ENCODE measurements at regions not wholly inside any gene's neighbourhood (a gene's known extent, or its start where the extent isn't known, plus 50 kb on each side); places are given as distances from the start of the nearest gene placed in this dataset.

GRCh38 chr14:76974365-76974764, 54.1 kb downstream of the IRF2BPL start:
- no peak for DNase-seq

GRCh38 chr14:76971549-76971948, 57.0 kb downstream of the IRF2BPL start:
- no peak for DNase-seq

- no peak for DNase-seq
Observed at GRCh38 chr14:76968621-76969063, 59.9 kb downstream of the IRF2BPL start.

DNA sequence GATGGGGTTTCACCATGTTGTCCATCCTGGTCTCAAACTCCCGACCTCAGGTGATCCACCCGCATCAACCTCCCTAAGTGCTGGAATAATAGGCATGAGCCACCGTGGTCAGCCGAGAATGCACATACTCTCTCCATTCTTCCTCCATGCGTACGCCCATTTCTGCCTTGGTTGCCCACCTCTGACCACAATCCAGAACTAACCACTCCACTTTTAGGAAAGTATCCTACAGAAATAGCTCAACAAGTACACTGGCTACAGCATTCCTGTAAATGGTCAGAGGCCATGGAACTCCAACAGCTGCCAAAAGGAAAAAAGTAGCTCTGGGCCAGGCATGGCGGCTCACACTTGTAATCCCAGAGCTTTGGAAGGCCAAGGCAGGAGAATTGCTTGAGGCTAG, 60.7 kb downstream of the IRF2BPL start:
- DNase-seq = no peak

DNA sequence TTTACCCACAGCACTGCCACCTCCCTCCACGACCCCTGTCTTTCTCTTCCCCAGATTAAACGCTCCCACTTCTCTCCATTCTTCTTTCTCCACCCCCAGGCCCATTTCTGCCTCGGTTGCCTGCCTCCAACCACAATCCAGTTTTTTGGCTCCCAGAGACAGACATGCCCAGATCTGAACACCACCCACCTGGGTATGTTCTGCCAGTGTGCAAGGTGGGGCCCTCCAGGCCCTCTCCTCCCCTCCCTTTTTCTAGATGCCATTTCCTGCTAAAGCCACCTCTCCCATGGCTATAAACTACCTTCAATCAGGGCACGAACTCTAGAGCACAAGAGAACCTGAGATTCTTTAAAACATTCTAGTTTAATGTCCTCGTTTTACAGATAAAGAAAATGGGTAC, 63.3 kb downstream of the IRF2BPL start:
- no peak for DNase-seq

- DNase-seq = no peak
Observed at GRCh38 chr14:76964695-76965094, 63.8 kb downstream of the IRF2BPL start.

- no peak for DNase-seq
Observed at GRCh38 chr14:76963372-76963771, 65.1 kb downstream of the IRF2BPL start.

DNA sequence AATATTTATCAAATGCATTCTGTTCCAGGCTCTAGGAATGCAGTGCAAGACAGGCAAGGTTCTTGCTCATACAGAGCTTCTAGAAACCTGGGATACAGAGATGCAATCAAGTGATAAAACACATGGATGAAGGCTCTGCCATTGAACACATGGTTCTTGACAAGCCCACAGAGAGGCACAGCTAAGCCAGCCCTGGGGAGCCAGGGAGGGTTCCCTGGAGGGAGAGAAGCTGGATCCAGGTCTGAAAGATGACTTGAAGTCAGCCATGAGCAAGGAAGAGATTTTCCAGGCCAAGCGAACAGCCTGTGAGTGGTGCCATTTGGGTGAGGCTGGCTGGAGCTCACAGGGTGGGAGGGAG, 66.2 kb downstream of the IRF2BPL start:
- no peak for DNase-seq

DNA sequence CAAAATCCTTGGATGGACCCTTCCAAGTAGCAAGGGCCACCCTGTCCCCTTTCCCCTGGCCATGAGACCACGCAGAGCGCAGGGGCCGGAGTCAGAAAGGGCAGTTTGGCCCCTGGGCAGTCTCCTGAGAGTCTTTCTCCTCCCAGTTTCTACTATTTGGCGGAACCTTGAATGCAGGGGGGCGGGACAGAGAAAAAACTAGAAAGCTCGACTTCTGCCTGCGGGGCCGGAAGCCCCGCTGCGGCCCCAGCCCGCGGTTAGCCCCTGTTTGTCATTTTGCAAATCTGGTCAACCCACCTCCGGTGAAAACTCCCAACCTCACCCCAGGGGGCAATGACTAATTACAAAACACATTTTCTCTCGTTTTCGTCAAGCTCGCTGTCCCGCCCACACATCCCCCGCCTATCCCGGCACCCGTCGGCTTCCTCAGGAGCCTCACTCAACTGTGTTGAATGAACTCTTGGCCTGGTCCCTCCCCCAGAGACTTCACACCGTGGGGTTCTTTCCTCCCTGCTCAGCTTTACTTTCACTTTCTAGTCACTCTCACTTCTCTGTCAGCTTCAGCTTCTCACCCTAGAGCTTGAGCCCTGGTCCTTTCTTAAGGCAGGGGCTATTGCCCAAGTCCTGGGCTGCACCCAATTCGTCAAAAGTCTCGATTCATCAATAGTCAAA, 66.7 kb downstream of the IRF2BPL start:
- DNase-seq = peak; percentile 91

GRCh38 chr14:76958980-76959710, 69.4 kb downstream of the IRF2BPL start:
- no peak for DNase-seq

DNA sequence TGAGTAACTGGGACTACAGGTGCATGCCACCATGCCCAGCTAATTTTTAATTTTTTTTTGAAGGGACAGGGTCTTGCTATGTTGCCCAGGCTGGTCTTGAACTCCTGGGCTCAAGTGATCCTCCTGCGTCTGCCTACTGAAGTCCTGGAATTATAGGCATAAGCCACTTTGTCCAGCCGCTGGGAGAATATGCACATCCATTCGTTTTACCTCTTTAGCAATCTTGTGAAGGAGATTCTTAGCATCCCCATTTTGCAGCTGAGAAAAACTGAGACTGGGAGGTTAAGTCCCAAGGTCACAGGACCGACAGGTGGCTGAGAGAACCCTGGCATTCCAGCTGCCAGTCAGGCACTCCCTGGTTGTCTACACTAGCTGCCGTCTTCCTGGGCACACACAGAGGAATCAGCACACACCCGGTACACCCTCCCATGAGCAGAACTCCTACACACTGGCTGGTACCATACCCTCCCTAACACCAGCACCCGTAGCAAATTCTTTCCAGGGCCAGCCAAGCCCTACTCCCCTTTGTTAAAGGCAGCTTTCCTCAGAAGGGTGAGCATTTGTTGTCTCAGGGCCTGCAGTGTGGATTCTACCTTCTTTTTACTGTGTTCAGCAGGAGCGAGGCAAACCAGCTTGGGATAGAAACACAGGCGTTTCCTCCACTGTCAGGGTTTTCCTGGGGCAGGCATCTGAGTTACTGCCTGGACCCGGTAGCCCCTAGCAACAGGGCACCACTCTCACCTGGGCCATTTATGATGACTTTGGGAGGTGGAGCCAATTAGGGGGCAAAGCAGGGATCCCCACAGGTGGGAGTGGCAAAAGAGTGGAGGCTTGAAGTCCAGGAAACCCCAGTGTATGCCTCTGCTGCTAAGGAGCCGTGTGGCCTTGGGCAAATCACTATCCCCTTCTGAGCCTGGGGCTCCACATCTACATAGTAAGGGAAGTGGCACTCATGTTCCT, 70.2 kb downstream of the IRF2BPL start:
- DNase-seq = no peak

DNA sequence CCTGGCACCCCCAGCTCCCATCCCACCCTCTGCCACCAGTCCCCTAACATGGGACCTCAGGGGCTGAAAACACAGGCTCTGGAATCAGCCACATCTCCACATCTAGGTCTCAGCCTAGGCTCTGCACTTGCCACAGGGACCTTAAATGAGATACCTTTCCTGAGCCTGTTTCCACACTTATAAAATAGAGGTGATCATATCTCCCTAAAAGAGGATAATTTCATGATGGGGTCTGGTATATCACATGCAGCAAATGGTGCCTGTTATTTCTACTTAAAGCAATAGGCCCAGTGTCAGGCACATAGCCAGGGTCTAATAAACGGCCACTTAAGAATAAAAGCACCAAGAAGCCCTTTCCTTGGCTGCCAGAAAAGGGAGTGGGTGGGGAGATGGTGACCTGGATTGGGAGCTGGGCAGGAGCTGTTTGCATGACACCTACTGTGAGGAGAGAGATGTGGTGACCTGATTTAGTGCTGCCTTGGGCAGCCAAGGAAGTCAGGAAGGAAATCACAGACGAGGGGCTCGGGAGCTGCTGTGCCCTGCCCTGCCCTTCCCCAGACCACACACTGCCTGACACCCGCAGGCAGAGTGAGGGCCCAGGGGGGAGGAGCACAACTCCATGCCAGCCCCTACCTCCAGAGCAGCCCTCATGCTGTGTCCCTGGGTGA, 71.2 kb downstream of the IRF2BPL start:
- DNase-seq = no peak

- DNase-seq = peak; percentile 90
Observed at GRCh38 chr14:76956316-76957090, 72.0 kb downstream of the IRF2BPL start.

DNA sequence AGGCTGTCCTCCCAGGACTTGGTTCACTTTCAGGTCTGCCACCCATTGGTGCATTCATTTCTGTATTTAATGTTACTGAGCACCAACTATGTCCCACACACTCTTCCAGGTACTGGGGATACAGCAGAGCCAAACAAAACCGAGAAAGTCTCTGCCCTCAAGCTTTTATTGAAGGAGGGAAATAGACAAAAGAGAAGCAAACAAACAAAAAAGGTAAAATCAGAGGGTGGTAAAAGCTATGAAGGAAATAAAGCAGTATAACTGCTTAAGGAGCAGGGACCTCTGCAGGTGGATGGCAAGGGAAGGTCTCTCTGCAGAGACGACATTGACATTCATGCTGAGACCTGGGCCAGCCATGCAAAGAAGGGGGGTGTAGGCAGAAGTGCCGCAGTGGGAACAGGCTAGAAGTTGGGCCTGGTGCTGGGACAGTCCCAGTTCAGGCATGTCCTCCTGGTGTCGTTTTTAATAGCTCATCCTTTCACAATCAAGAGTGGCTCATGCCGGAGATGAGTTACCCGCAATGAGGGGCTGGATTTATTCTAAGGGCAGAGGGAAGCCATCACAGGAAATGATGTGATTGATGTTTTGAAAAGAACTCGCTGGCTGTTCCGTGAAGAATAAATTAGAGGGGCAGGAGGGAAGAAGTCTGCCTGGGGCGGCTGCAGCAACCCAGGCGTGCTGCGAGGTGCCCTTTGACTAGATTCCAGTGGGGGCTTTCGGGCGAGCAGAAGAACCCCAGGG, 72.8 kb downstream of the IRF2BPL start:
- DNase-seq = no peak

GRCh38 chr14:76954394-76955190, 73.9 kb downstream of the IRF2BPL start:
- no peak for DNase-seq

DNA sequence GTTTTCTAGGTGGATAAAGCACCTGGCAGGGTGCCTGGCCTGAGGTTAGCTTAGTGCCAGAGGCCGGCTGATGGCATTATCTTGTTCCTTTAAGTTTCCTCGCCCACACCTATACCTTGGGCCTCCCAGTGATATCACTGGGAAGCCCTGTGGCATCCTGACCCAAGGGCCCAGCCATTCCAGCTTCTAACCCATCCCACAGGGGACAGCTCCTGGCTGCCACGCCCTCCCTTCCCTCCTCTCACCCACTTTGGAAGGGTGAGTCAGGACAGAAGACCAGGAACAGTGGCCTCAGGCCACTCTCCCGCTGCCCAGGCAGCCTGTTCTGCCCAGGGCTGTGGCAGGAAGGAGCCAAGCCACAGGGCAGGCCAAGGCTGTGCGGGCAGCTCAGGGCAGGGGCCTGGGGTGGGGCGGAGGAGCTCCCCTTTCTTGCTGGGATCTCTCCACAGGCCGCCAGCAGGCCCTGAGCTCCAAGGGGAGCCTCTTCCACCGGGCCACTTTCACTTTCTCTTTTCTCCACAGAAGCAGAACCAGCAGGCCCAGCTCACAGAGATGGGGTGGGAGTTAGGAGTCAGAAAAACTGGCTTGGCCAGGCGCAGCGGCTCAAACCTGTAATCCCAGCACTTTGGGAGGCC, 75.1 kb downstream of the IRF2BPL start:
- peak; percentile 72 for DNase-seq

DNA sequence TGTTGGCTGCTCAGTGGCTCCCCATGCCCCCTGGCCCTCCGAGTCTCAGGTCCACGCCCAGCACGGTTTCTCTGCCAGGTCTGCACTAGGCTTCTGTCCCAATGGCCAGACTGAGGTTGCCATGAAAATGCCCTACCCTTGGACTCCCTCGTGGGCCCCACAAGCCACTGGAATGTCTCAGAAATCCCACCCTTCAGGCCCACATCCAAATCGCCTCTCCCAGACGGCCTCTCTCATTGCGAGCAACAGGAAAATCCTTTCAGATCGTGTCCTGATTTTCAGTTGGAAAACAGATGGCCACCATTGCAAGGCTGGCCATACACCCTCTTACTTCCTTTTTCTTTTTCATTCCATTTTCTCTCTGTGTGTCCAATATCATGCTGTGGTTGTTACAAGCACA, 77.3 kb downstream of the IRF2BPL start:
- DNase-seq = no peak

DNA sequence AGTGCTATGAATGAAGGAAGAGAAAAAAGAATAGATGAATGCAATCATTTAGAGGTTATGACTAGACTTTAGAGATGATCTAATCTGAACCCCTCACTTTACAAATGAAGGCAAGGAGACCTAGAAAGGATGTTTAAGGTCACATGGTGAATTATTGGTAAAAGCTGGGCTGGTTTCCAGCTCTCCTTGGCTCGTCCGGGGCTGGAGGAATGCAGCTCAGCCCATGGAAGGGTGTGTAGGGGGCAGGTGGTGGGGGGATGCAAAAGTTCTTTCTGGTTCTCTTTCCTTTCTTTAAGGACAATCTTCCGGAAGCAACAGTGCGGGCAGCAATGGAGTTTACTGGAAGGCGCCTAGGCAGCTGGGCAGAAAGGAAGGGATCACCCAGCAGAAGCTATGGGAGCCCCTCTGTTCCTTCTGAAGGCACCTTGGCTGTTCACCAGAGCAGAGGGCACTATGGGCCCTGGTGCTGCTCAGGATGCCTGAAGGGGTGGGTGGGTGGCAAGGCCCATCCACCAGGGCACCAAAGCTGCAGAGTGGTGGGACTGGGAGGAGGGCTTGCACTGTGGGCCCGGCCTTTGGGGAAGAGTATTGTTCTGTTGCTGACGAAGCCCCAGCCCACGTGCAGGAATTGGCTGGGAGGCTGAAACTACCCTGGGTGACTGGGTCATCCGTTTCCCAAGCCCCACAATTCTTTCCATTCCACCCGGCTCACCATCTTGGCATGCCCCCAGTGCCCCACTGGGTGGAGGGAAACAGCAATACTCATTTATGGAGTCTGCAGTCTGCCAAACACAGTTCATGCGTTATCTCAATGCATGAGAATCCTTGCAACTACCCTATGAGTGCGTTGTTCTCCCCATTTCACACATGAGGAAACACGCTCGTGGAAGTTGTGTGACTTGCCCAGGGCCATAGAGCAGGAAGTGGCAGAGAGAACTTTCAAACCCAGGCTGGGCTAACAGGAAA, 78.2 kb downstream of the IRF2BPL start:
- DNase-seq = no peak

DNA sequence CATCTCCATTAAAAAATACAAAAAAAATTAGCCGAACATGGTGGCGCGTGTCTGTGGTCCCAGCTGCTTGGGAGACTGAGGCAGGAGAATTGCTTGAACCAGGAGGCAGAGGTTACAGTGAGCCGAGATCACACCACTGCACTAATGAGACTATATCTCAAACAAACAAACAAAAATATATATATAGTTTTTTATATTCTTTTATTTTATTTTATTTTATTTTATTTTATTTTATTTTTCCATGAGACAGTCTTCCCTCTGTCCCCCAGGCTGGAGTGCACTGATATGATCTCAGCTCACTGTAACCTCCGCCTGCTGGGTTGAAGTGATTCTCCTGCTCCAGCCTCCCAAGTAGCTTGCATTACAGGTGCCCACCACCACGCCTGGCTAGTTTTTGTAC, 79.5 kb downstream of the IRF2BPL start:
- no peak for DNase-seq
